Thymus (tissue), 11 donors: ENCODE measurements at regions not wholly inside any gene's neighbourhood (a gene's known extent, or its start where the extent isn't known, plus 50 kb on each side); places are given as distances from the start of the nearest gene placed in this dataset.
A peak's percentile ranks its signal among the peaks of the same experiment; 100 is the strongest.

ENCODE experiments used
- DNase-seq, 9 donors: peaks; one replicate each; pipeline ENCODE4 v3.0.0-alpha.2; 2013; ENCODE audit warnings: low spot score in 9 of 9, low read depth in 6 of 9, missing footprints in 1 of 9
- H3K27ac ChIP-seq, 2 donors: one replicate each; pipeline ENCODE4 v1.5.1; 2013; ENCODE audit warnings: control low read depth in 1 of 2, low read depth in 1 of 2, low read length in 1 of 2, mild to moderate bottlenecking in 1 of 2, moderate library complexity in 1 of 2
- H3K27me3 ChIP-seq, 2 donors: one replicate each; pipeline ENCODE4 v1.5.1; 2013; ENCODE audit warnings: low read length in 1 of 2; ENCODE audit not compliant: control insufficient read depth in 2 of 2, insufficient read depth in 1 of 2
- H3K36me3 ChIP-seq, 2 donors: one replicate each; pipeline ENCODE4 v1.5.1; 2013; ENCODE audit warnings: low read length in 1 of 2, mild to moderate bottlenecking in 1 of 2, moderate library complexity in 1 of 2; ENCODE audit not compliant: control insufficient read depth in 2 of 2, insufficient read depth in 2 of 2
- H3K4me1 ChIP-seq, 2 donors: one replicate each; pipeline ENCODE4 v1.5.1; 2013; ENCODE audit warnings: low read length in 2 of 2; ENCODE audit not compliant: control insufficient read depth in 2 of 2, insufficient read depth in 2 of 2
- H3K4me3 ChIP-seq, 2 donors: one replicate each; pipeline ENCODE4 v1.5.1; 2013; ENCODE audit warnings: low read length in 2 of 2, control low read depth in 1 of 2, mild to moderate bottlenecking in 1 of 2
- H3K9me3 ChIP-seq, 2 donors: one replicate each; pipeline ENCODE4 v1.5.1; 2013; ENCODE audit warnings: low read length in 1 of 2, mild to moderate bottlenecking in 1 of 2; ENCODE audit not compliant: control insufficient read depth in 2 of 2, insufficient read depth in 1 of 2
- WGBS: extraction: QIAGEN DNeasy Blood & Tissue Kit; methylation state at CpG from one replicate; pipeline ENCODE4 v1.1.7; 2013; 5-methylcytosine and 5-hydroxymethylcytosine counted together
- donor health status: healthy.

DNA sequence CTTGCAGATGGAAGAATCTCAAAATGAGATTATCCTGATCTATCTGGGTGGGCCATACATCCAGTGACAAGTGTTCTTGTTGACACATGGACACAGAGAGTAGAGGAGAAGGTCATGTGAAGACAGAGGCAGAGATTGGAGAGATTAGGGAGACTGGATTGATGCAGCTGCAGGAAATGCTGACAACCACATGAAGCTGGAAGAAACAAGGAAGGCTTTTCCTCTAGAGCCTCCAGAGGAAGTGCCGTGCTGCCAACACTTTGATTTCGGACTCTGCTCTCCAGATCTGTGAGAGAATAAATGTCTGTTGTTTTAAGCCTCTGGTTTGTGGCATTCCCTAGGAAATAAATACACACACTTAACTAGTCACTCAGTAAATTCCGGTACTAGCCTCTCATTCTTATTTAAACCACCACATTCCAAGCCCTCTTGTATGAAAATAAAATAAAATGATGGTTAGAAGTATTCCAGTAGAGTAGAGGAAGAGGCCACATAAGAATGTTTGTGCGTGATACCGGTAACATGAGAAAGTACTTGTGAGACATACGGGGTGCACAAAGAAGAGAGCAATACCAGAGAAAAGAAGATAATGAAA is 110.9 kb upstream of the DMAC1 start:
- peaks cover 18 to 21% of the 10 kb centered on the region in 2 donors for H3K4me1 ChIP-seq
- H3K36me3 ChIP-seq: no peaks in the 10 kb centered on the region
- H3K4me3 ChIP-seq: no peak overlapping the region
- H3K27ac ChIP-seq: no peak overlapping the region
- 60% methylated on average over 6 of the region's 6 CpGs for WGBS
- H3K27me3 ChIP-seq: no peaks in the 10 kb centered on the region
- DNase-seq: peak in 6 of 9 donors; percentile 19 to 61 (median 26)
- H3K9me3 ChIP-seq: no peaks in the 10 kb centered on the region

DNA sequence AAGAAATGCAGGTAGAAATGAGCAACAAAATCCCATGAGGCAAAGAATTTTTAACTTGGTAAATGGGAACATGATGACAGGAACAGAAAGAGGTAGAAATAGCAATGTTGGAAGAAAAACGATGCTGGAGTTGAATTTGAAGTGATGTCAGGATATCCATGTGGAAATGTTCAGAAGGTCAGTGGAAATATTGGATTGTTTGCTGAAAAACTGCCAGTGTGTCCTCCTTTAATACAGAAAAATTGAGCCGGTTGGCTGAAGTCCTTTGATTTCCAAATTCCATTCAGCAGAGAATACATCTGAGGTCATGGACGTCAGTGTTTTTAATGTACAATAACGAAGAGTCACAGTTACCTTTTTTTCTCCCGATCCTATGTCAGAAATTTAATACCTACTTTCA is 110.0 kb upstream of the DMAC1 start:
- no peaks in the 10 kb centered on the region for H3K36me3 ChIP-seq
- H3K4me3 ChIP-seq: no peak overlapping the region
- H3K9me3 ChIP-seq: no peaks in the 10 kb centered on the region
- no peak overlapping the region for H3K27ac ChIP-seq
- DNase-seq: no peak
- peaks cover 18 to 21% of the 10 kb centered on the region in 2 donors for H3K4me1 ChIP-seq
- H3K27me3 ChIP-seq: no peaks in the 10 kb centered on the region
- 95% methylated on average over 5 of the region's 5 CpGs for WGBS

GRCh38 chr9:7907551-7908337 is 108.2 kb upstream of the DMAC1 start:
- Histone ChIP-seq H3K27ac (no peak overlapping the region), H3K4me1 (peaks cover 18% of the 10 kb centered on the region in 2 donors), H3K27me3 (no peaks in the 10 kb centered on the region), H3K4me3 (no peak overlapping the region), H3K36me3 (no peaks in the 10 kb centered on the region), H3K9me3 (no peaks in the 10 kb centered on the region)
- no peak for DNase-seq
- 93% methylated on average over 5 of the region's 5 CpGs for WGBS

DNA sequence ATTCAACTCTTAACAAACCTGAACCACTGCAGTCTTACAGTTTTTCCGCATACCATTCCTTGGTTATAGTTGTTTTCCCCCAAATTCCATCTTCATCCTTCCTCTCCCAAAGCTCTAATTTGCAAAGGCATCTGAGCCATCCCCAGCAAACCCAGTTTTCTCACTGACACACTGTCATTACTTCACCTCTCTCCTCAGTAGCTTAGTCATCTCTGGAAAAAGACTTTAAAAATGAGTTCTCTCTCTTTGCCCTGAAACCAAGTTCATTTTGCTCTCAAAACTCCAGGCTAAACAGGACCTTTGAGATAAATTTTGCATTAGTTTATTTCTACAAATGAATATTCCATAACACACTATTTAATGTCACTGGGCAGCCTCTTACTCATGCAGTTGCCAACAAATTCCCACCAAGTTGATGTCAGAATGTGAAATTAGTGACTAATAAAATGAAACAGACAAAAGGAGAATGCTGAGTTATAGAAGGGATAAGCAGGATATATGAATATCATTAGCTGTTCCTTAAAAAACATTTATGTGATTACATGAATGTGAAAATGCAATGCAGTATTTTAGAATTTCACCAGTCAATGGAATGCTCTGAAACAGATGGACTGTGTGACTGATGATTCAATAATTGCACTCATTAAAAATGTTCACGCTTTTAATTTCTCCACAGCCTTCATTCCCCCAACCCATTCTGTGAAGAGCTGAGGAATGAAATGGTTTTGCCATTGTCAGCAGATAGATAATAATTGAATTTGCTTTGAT is 107.4 kb upstream of the DMAC1 start:
- H3K4me1 ChIP-seq: peaks cover 18% of the 10 kb centered on the region in 2 donors
- no peaks in the 10 kb centered on the region for H3K9me3 ChIP-seq
- over 99% methylated on average over 2 of the region's 2 CpGs for WGBS
- DNase-seq: no peak
- no peaks in the 10 kb centered on the region for H3K36me3 ChIP-seq
- H3K27ac ChIP-seq: no peak overlapping the region
- H3K27me3 ChIP-seq: no peaks in the 10 kb centered on the region
- no peak overlapping the region for H3K4me3 ChIP-seq

DNA sequence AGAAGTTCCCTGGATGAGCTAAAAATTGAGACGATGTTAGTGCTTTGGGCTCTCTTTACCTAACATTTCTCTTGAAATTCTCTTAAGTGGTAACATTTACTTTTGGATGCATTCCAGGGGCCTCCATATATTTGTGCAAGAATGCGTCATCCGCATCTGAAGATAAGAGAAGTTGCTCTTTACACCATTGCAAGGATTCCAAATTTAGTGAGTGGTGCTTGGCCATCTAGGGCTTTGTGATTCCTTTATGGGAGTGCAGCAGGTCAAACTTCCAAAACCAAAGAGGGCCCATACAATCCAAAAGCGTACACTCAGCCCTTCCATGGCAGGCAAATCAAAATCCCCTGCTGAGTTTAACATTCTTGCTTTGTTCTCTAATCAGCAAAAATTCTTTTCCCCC is 102.0 kb upstream of the DMAC1 start:
- 97% methylated on average over 4 of the region's 4 CpGs for WGBS
- Histone ChIP-seq H3K27ac (no peak overlapping the region), H3K9me3 (no peaks in the 10 kb centered on the region), H3K4me1 (peaks cover 0 to 5% of the 10 kb centered on the region in 2 donors), H3K36me3 (no peaks in the 10 kb centered on the region), H3K27me3 (no peaks in the 10 kb centered on the region), H3K4me3 (no peak overlapping the region)
- no peak for DNase-seq

DNA sequence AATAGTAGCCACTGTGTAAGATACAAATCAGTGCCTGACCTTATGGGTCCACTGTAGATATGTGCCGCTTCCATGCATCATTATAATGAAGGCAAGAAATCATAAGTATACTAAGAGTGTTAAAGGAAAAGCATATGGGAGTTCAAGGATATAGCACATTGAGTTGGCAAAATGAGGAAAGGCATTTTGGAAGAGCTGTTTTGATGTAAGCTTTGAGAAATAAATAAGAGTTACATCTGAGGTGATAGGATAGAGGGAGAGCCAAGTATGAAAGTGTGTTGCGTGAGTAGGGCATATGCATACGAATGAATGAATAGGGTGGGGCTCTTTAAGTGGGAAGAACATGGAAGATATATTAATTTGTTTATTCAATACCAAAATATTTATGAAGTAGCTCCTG is 101.0 kb upstream of the DMAC1 start:
- no peak overlapping the region for H3K27ac ChIP-seq
- no peaks in the 10 kb centered on the region for H3K36me3 ChIP-seq
- H3K4me1 ChIP-seq: no peaks in the 10 kb centered on the region
- DNase-seq: no peak
- H3K27me3 ChIP-seq: no peaks in the 10 kb centered on the region
- H3K9me3 ChIP-seq: no peaks in the 10 kb centered on the region
- over 99% methylated on average over 3 of the region's 3 CpGs for WGBS
- no peak overlapping the region for H3K4me3 ChIP-seq

- no peak for DNase-seq
- no peaks in the 10 kb centered on the region for H3K27me3 ChIP-seq
- H3K4me1 ChIP-seq: no peaks in the 10 kb centered on the region
- WGBS: 83% methylated on average over 3 of the region's 3 CpGs
- H3K27ac ChIP-seq: no peak overlapping the region
- no peaks in the 10 kb centered on the region for H3K36me3 ChIP-seq
- no peak overlapping the region for H3K4me3 ChIP-seq
- H3K9me3 ChIP-seq: no peaks in the 10 kb centered on the region
These were observed 100.2 kb upstream of the DMAC1 start for GRCh38 chr9:7899753-7900152.

DNA sequence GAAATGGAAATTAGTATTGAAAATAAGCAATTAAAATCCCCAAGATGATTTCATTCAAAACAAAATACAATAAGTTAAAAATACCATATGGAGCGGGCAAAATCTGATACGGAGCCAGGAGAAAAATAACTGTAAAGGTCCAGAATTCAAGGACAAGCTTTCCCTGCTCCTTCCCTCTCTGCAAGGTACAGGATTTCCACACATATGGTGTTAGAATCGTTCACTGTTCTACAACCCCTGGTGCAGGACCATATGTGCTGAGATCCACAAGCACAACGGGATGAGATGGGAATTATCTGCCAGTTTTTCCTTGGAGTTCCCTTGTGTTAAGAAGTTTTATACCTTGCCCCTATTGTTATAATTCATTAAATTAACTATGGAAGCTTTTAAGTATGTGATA is 94.7 kb upstream of the DMAC1 start:
- WGBS: 96% methylated on average over 4 of the region's 4 CpGs

DNA sequence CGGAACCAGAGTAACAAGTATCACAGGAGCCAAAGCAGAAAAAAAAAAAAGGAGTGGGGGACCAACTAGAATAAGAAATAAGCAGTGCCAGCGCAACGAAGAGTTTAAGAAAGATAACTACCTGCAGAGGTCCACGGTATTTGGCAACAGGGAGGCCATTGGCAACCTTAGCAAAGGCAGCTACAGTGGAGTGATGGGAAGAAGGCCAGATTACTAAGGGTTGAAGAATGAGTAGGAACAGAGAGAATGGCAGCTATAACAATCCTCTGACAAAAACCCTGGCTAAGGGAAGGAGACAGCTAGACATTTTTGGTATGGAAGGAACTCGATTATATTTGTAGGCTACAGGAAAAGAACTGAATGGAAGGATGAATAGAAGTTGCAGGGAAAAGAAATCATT is 93.4 kb upstream of the DMAC1 start:
- DNase-seq: no peak
- Histone ChIP-seq H3K36me3 (no peaks in the 10 kb centered on the region), H3K4me1 (no peaks in the 10 kb centered on the region), H3K4me3 (no peak overlapping the region), H3K27me3 (no peaks in the 10 kb centered on the region), H3K27ac (no peak overlapping the region), H3K9me3 (no peaks in the 10 kb centered on the region)
- WGBS: 98% methylated on average over 5 of the region's 5 CpGs

More for the DNA sequence above, 94.7 kb upstream of the DMAC1 start:
- Histone ChIP-seq H3K4me3 (no peak overlapping the region), H3K27ac (no peak overlapping the region), H3K4me1 (no peaks in the 10 kb centered on the region), H3K36me3 (no peaks in the 10 kb centered on the region), H3K27me3 (no peaks in the 10 kb centered on the region), H3K9me3 (no peaks in the 10 kb centered on the region)
- DNase-seq: no peak
